ENCODE measurements at regions not wholly inside any gene's neighbourhood (a gene's known extent, or its start where the extent isn't known, plus 50 kb on each side); places are given as distances from the start of the nearest gene placed in this dataset.

DNA sequence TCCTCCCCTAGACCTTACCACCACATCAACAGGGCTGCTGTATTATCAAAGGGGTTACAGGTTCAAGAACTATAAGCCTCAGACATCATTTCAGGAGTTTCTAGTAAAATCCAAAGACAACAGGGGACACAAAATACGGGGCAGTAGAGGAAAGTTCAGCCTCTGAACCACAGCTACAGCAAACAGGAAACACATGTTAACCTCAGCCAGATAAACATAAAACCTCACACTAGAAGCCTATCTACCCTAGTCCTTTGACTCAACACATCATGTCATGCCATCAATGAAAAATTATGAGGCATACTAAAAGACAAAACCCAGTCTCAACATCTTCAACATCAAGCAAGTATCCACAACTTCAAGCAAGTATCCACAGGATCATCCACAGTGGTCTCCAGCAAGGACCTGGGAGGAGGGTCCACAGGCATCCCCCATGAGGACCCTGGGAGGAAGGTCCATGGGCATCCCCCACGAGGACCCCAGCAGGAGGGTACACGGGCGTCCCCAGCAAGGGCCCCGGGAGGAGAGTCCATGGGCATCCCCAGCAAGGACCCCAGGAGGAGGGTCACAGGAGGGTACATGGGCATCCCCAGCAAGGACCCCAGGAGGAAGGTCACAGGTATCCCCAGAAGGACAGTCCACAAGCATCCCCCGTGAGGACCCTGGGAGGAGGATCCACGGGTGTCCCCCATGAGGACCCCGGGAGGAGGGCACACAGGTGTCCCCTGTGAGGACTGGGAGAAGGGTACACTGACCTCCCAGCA, 440.0 kb downstream of the MATN1 start:
- TF ChIP-seq, protein P1, sequence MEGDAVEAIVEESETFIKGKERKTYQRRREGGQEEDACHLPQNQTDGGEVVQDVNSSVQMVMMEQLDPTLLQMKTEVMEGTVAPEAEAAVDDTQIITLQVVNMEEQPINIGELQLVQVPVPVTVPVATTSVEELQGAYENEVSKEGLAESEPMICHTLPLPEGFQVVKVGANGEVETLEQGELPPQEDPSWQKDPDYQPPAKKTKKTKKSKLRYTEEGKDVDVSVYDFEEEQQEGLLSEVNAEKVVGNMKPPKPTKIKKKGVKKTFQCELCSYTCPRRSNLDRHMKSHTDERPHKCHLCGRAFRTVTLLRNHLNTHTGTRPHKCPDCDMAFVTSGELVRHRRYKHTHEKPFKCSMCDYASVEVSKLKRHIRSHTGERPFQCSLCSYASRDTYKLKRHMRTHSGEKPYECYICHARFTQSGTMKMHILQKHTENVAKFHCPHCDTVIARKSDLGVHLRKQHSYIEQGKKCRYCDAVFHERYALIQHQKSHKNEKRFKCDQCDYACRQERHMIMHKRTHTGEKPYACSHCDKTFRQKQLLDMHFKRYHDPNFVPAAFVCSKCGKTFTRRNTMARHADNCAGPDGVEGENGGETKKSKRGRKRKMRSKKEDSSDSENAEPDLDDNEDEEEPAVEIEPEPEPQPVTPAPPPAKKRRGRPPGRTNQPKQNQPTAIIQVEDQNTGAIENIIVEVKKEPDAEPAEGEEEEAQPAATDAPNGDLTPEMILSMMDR (IDR thresholded peaks at IDR 0.05) = no peak
- no peak for TF ChIP-seq POLR2AphosphoS5 (IDR thresholded peaks at IDR 0.05)
